ENCODE measurements at regions not wholly inside any gene's neighbourhood (a gene's known extent, or its start where the extent isn't known, plus 50 kb on each side); places are given as distances from the start of the nearest gene placed in this dataset.

DNA sequence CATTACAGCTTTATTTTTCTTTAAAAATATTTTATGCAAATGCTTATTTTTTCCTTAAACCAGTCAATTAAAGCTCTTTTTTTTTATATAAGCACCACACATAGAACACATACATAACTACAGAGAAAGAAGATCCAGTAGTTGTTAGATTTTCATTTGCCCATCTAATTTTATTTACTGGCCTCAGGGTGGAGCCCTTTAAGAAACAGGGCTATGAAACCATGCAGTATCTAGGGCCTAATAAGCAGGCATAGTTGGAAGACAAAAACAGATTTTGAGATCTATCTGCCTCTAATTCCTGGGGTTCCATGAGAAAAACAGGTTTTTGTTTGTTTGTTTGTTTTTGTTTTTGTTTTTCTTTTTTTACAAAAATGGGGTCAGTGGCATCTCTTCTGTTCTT lies 120.6 kb downstream of the BCHE start:
- no peak for TF ChIP-seq POLR2A (IDR thresholded peaks at IDR 0.05)
- TF ChIP-seq, protein P1, sequence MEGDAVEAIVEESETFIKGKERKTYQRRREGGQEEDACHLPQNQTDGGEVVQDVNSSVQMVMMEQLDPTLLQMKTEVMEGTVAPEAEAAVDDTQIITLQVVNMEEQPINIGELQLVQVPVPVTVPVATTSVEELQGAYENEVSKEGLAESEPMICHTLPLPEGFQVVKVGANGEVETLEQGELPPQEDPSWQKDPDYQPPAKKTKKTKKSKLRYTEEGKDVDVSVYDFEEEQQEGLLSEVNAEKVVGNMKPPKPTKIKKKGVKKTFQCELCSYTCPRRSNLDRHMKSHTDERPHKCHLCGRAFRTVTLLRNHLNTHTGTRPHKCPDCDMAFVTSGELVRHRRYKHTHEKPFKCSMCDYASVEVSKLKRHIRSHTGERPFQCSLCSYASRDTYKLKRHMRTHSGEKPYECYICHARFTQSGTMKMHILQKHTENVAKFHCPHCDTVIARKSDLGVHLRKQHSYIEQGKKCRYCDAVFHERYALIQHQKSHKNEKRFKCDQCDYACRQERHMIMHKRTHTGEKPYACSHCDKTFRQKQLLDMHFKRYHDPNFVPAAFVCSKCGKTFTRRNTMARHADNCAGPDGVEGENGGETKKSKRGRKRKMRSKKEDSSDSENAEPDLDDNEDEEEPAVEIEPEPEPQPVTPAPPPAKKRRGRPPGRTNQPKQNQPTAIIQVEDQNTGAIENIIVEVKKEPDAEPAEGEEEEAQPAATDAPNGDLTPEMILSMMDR (IDR thresholded peaks at IDR 0.05) = no peak

Data from prostate gland (tissue), 2 donors.